ENCODE measurements at regions not wholly inside any gene's neighbourhood (a gene's known extent, or its start where the extent isn't known, plus 50 kb on each side); places are given as distances from the start of the nearest gene placed in this dataset.

DNA sequence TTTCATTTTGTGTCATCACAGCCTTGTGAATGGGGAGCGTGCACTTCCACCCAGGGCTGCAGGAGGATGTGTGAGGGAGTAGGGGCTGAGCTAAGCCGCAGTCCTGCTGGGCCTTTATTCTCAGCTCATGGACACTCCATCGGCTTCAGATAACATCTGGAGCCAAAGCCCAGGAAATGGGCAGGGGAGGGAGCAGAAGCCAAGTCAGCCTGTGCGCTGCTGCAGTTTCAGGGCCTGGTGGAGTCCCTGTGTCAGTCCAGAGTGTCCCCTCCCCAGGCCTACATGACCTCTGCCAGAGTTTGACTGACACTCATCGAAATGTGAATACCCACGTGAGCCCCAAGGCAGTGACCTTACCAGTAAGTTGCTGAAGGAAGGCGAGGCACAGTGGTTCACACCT lies 242.2 kb downstream of the LOXHD1 start:
- CTCF ChIA-PET: no interaction called here
- Mint-ChIP-seq H3K4me3 (no peak overlapping the region), H3K27ac (no peak overlapping the region), H3K36me3 (no peaks in the 10 kb centered on the region), H3K4me1 (peaks cover 5% of the 10 kb centered on the region), H3K9me3 (ENCODE audit: low read depth) (no peaks in the 10 kb centered on the region), H3K27me3 (peaks cover under 1% of the 10 kb centered on the region)
- ATAC-seq (no peak), DNase-seq (no peak)

DNA sequence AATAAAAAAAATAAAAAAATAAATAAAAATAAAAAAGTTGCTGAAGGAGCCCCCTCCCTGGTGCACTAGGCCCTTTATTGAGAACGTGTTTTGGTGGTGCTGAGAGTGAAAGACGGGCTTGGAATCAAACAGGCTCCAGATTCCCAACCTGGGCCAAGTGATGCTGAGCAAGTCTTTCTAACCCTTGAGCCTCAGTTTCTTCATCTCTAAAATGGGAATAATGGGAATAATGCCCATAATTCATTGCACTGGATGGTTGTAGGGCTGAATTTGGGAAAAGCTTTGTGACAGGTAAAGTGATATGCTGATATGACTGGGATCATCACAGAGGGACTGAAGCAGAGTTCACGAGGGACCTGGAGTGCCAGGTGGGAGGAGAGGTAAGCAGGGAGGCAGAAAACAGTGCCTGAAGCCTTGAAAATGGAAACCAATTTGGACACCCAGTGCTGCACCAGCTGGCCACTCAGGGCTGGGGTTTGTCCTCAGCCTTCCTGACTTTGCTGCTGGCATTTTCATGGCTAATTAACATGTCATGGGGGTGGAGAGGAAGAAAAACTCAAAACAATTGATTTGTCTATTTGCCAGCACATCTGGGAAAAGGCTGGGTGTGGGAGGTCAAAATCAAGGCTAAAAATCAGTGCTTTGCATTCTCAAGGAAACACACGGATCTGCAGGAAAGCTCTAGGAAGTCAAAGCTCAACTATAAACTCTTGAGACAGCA lies 241.3 kb downstream of the LOXHD1 start:
- Mint-ChIP-seq H3K9me3 (ENCODE audit: low read depth) (no peaks in the 10 kb centered on the region), H3K4me1 (peaks cover 5% of the 10 kb centered on the region), H3K36me3 (no peaks in the 10 kb centered on the region), H3K4me3 (no peak overlapping the region), H3K27me3 (no peaks in the 10 kb centered on the region), H3K27ac (no peak overlapping the region)
- CTCF ChIA-PET: no interaction called here
- DNase-seq (no peak), ATAC-seq (no peak)

DNA sequence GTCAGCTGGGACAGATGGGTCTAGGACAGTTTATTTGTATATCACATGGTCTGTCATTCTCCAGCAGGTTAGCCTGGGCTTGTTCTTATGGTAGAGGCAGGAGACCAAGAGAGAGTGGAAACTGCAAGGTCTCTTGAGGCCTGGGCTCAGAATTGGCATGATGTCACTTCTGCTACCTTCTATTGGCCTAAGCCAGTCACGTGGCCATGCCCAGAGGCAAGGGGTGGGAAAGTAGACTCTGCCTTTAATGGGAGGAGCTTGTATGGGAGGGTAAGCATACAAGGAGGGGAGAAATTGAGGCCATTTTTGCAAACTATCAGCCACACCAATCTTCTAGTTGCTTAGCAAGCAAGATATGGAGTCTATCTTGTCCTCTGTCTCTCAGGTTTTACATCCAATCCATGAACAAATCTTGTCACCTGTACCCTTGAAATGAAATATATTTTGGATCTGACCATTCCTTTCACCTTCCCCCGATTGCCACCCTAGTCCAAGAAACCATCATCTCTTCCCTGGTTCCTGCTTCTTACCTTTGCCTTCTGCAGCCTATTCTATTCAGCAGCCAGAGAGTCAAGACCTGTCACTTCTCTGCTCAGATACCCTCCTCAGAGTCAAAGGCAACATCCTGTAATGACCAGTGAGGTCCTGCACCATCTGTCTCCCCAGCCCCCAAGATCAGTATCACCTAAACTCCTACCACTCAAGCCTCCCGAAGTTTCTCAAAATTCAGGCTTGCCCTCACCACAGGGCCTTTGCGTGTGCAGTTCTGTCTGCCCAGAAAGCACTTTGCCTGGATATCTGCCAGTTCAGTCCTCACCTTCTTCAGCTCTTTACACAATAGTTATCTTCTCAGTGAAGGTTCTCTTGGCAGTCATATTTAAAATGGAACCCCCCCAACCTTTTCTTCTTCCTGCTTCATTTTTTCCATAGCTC lies 240.0 kb downstream of the LOXHD1 start:
- peak; percentile 53 for ATAC-seq
- Mint-ChIP-seq H3K27me3 (no peaks in the 10 kb centered on the region), H3K4me3 (no peak overlapping the region), H3K36me3 (no peaks in the 10 kb centered on the region), H3K27ac (no peak overlapping the region), H3K4me1 (peaks cover 5% of the 10 kb centered on the region), H3K9me3 (ENCODE audit: low read depth) (no peaks in the 10 kb centered on the region)
- no peak for DNase-seq
- CTCF ChIA-PET: no interaction called here

DNA sequence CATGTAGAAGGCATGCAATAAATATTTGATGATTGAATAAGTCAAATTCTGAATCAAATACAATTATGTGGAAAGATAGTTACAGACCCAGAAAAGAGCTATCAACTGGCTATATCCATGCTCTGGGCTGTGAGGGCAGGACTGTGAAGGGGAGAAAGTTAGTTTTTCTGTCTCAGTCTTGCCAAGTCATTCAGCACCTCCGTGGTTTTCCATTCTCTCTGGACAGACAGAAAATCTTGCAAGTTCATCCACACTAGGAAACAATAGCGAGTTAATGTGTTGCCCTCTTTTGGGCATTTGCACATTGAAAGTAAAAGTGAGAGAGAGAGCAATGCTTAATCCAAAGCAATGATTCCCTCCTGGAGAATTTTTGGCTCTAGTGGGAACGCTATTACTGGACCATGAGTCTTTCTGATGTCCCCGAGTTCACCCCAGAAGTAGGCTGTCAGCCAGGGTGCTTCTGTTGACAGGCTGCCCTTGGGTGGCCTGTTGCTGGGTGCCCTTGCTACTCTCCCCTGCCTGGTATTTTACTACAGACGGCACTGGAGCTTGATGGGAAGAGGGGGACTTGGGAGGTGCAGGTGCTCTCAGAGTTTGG lies 238.3 kb downstream of the LOXHD1 start:
- Mint-ChIP-seq H3K27me3 (no peaks in the 10 kb centered on the region), H3K36me3 (no peaks in the 10 kb centered on the region), H3K27ac (no peak overlapping the region)

DNA sequence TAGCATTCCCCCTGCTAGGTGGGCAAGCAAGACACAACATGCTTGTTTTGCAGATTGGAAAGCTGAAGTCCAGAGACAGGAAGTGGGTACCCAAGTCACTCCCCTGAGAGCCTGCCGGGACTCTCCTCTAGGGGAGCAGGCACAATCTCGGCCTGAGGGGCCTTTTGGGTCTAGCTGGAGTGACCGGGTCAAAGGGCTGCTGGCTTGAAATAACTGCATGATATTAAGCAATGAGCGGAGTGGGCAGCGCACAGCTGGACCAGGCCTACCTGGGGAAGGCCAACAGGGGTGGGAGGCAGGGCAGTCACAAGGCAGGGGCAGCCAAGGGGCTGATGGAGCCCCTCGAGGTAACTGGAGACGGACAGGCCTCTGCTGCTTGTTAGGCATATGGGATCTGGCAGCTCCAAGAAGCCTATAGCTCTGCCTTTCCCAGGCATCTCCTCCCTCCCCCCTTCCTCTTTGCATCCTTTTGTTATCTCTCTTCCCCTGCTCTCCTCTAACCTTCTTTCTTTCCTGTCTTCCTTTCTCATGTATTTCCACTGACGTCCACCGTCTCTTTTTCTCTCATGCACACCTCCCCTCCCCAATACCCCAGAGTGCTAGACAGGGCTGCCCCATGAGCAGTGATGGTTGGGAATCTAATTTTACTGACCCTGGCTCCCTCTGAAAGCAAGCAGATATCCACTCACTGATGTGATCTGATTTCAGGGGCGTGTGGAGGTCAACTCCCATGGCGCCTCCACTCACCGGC lies 237.5 kb downstream of the LOXHD1 start:
- Mint-ChIP-seq H3K36me3 (no peaks in the 10 kb centered on the region), H3K4me3 (no peak overlapping the region), H3K27ac (no peak overlapping the region), H3K4me1 (peaks cover 5% of the 10 kb centered on the region), H3K9me3 (ENCODE audit: low read depth) (no peaks in the 10 kb centered on the region), H3K27me3 (no peaks in the 10 kb centered on the region)
- DNase-seq (no peak), ATAC-seq (no peak)
- CTCF ChIA-PET: no interaction called here

More for the DNA sequence above, 238.3 kb downstream of the LOXHD1 start:
- DNase-seq (no peak), ATAC-seq (no peak)
- Mint-ChIP-seq H3K9me3 (ENCODE audit: low read depth) (no peaks in the 10 kb centered on the region), H3K4me3 (no peak overlapping the region), H3K4me1 (peaks cover 5% of the 10 kb centered on the region)
- CTCF ChIA-PET: no interaction called here

DNA sequence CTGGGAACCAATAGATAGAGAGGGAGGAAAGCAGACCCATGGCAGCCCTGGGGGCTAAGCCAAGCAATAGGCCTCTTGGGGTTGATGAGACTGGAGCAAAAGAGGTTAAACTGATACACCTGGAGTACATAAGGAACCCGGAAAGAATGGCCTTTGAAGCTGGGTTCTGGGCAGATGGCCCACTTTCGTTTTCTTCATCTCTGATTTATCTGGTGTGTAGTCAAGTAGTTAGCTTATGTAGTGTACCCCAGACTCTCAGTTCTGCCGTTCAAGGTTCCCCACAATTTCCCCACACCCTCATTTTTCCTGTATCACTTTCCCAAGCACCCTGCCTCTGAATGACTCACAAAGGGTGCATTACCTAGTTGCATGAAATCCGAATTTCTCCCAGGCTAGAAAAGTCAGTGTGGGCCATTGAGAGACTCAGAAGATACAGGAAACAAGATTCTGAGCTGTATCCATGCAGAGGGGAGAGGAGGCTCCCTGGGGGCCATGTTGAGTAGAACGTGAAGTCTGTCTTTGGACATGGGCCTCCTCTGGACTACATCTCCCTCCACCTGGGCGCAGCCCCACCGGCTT lies 235.0 kb downstream of the LOXHD1 start:
- Mint-ChIP-seq H3K4me1 (peaks cover 5% of the 10 kb centered on the region), H3K27me3 (no peaks in the 10 kb centered on the region), H3K9me3 (ENCODE audit: low read depth) (no peaks in the 10 kb centered on the region), H3K4me3 (no peak overlapping the region), H3K27ac (no peak overlapping the region), H3K36me3 (no peaks in the 10 kb centered on the region)
- CTCF ChIA-PET: no interaction called here
- ATAC-seq: no peak
- DNase-seq: peak; percentile 33

DNA sequence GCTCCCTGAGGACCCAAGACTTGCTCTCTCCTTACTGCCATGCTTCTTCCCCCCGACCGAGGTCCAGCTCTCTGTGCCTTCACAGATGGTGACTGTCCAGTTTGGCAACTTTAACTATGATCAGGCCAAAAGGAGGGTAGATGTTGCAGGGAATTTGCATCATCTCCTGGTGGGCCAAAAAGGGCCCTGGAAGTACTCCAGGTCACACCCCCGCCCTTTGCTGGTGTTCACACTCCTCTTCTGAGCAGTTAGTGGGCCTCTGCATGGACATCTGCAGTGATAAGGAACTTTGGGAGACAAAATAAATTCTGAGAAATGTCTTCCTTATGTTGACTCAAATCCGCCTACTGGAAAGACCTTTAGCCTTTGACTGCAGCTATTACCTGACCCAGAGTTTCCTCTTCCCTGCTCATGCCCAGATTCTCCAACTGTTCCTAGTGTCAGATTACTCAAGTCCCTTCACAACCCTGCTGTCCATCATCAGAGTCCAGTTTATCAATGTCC lies 234.4 kb downstream of the LOXHD1 start:
- Mint-ChIP-seq H3K4me1 (peaks cover 5% of the 10 kb centered on the region), H3K9me3 (ENCODE audit: low read depth) (no peaks in the 10 kb centered on the region), H3K36me3 (no peaks in the 10 kb centered on the region), H3K27ac (no peak overlapping the region), H3K27me3 (no peaks in the 10 kb centered on the region), H3K4me3 (no peak overlapping the region)
- ATAC-seq (no peak), DNase-seq (peak; percentile 36)
- CTCF ChIA-PET: no interaction called here

DNA sequence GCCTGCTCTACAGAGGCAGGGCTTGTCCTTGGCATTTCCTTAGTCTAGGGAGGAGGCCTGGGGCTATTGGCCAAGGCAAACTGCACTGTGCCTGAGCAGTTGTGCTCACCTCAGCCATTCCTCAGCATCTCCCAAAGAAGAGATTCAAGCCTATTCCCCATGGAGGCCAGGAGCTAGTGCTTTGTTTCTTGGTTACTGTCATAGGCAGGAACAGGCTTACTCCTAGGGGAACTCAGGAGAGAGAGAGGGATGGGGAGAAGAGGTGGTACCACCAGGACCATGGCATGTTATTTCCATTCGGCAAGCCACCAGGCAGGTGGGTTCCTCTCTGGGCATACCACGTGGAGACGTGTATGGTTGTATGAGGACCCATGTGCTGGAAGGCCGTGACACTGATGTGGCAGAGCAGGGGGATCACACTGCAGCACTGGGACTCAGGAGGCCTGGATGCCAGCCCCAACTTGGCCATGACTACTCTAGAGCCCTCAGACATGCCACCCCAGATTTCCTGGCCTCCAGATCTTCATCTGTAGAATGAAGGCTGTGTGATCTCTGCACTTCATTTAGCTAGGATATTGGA lies 233.7 kb downstream of the LOXHD1 start:
- H3K36me3 Mint-ChIP-seq: no peaks in the 10 kb centered on the region
- ATAC-seq: no peak
- no peaks in the 10 kb centered on the region for H3K9me3 Mint-ChIP-seq (ENCODE audit: low read depth)
- peaks cover 5% of the 10 kb centered on the region for H3K4me1 Mint-ChIP-seq
- CTCF ChIA-PET: no interaction called here
- no peak overlapping the region for H3K27ac Mint-ChIP-seq
- no peak overlapping the region for H3K4me3 Mint-ChIP-seq
- DNase-seq: peak; percentile 26
- no peaks in the 10 kb centered on the region for H3K27me3 Mint-ChIP-seq

DNA sequence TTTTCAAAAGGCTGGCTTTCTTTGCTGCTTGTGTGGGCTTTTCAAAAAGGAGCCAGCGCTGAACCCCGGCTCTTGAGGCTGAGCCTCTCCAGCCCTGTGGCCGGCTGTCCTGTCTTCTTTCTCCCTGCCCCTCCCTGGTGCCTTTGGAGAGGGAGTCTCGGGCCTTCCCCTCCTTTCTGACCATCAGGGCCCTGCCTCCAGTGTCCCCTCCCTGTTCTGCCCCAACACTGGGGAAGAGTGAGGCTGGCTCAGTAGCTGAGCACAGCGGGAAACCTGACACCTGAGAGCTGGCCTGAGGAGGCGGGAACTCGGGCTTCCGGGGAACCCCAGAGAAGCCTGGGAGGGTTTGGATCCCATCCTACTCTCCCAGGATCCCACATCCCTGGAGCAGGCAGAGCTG lies 232.1 kb downstream of the LOXHD1 start:
- Mint-ChIP-seq H3K9me3 (ENCODE audit: low read depth) (no peaks in the 10 kb centered on the region), H3K27ac (no peak overlapping the region), H3K4me3 (no peak overlapping the region), H3K36me3 (no peaks in the 10 kb centered on the region), H3K27me3 (peaks cover 3% of the 10 kb centered on the region), H3K4me1 (no peaks in the 10 kb centered on the region)
- ATAC-seq (no peak), DNase-seq (no peak)
- CTCF ChIA-PET: no interaction called here

DNA sequence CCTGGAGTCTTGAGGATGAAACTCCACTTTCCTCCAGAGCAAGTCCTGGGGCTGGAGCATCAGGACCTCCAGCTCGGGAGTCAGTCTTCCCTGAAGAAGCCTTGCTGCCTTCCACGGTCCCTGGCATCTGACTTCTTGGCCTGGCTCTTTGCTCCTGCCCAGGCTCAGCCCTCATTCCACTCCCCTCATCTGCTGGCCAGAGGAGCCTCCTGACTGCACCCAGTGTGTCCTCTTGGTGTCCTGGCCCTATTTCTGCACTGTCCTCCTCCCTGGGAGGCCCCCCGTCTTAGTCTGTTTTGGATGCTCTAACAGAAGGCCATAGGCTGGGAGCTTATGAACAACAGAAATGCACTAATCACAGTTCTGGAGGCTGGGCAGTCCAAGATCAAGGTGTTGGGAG lies 231.5 kb downstream of the LOXHD1 start:
- Mint-ChIP-seq H3K4me1 (no peaks in the 10 kb centered on the region), H3K4me3 (no peak overlapping the region), H3K27me3 (peaks cover 8% of the 10 kb centered on the region), H3K36me3 (no peaks in the 10 kb centered on the region), H3K27ac (no peak overlapping the region), H3K9me3 (ENCODE audit: low read depth) (no peaks in the 10 kb centered on the region)
- ATAC-seq (no peak), DNase-seq (peak; percentile 18)
- CTCF ChIA-PET: no interaction called here

DNA sequence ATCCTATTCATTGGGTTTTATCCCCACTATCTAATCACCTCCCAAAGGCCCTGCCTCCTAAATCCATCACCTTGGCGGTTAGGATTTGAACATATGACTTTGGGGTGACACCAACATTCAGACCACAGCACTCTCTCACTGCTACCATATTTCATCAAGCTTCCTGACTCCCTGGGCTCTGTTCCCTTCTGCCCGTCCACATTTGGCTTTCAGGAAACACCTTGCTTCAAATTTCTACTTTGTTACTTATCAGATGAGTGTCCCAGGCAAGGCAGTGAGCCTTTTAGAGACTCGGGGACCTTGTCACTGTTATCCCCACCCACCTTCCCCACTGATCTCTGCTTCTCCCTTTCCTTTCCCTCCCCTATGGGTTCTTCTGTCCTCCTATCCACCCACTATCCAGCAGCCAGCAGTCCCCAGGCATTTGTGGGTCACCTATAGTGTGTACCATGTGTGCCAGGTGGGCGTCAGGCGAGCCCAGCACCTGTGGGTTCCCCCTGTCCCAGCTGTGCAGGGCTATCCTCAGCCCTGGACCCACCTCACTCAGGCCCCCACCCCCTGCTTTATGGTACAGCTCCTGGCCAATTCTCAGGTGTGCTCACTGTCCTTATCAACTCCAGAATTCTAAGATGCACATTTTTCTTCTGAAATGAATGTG lies 230.9 kb downstream of the LOXHD1 start:
- H3K36me3 Mint-ChIP-seq: no peaks in the 10 kb centered on the region
- no peak overlapping the region for H3K27ac Mint-ChIP-seq
- H3K9me3 Mint-ChIP-seq (ENCODE audit: low read depth): no peaks in the 10 kb centered on the region
- no peak overlapping the region for H3K4me3 Mint-ChIP-seq
- DNase-seq (peak; percentile 26), ATAC-seq (no peak)
- CTCF ChIA-PET: no interaction called here
- H3K4me1 Mint-ChIP-seq: no peaks in the 10 kb centered on the region
- H3K27me3 Mint-ChIP-seq: peaks cover 13% of the 10 kb centered on the region

DNA sequence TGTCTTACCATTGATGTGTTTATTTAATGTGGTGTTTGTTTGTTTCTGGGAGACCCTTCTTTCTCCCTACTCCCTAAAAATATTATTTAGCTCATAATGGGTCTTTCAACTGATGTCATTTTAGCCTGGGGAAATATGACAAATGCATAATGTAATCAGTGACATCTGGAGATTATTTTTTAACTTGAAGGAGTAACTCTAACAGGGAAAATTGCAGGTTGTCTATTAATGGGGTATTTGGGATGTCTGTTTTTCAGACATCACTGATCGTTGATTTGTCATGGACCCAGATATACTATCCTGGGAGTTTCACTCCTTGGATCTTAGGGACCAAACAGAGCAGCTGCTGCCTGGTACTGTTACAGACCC lies 230.4 kb downstream of the LOXHD1 start:
- Mint-ChIP-seq H3K36me3 (no peaks in the 10 kb centered on the region), H3K4me1 (no peaks in the 10 kb centered on the region), H3K27ac (no peak overlapping the region), H3K27me3 (peaks cover 15% of the 10 kb centered on the region), H3K4me3 (no peak overlapping the region), H3K9me3 (ENCODE audit: low read depth) (no peaks in the 10 kb centered on the region)
- CTCF ChIA-PET: no interaction called here
- DNase-seq (no peak), ATAC-seq (no peak)
